Osteocyte (in vitro differentiated cells): ENCODE measurements at regions not wholly inside any gene's neighbourhood (a gene's known extent, or its start where the extent isn't known, plus 50 kb on each side); places are given as distances from the start of the nearest gene placed in this dataset.

Source experiments
- DNase-seq: peaks from one replicate; pipeline ENCODE4 v3.0.0; 2021; ENCODE audit warnings: mixed read lengths; ENCODE audit not compliant: unreplicated experiment; ENCODE audit errors: extremely low spot score
- H3K27ac Mint-ChIP-seq: one replicate; pipeline ENCODE4 v1.8.0; 2021; ENCODE audit warnings: mild to moderate bottlenecking, mixed read lengths; ENCODE audit not compliant: unreplicated experiment
- H3K27me3 Mint-ChIP-seq: one replicate; pipeline ENCODE4 v1.8.0; 2021; ENCODE audit warnings: mixed read lengths; ENCODE audit not compliant: unreplicated experiment
- H3K36me3 Mint-ChIP-seq: one replicate; pipeline ENCODE4 v1.8.0; 2021; ENCODE audit warnings: mixed read lengths; ENCODE audit not compliant: unreplicated experiment
- H3K4me1 Mint-ChIP-seq: one replicate; pipeline ENCODE4 v1.8.0; 2021; ENCODE audit warnings: mixed read lengths; ENCODE audit not compliant: unreplicated experiment
- H3K4me3 Mint-ChIP-seq: one replicate; pipeline ENCODE4 v1.8.0; 2021; ENCODE audit warnings: mild to moderate bottlenecking, moderate library complexity, mixed read lengths; ENCODE audit not compliant: unreplicated experiment
- H3K9me3 Mint-ChIP-seq: one replicate; pipeline ENCODE4 v1.8.0; 2021; ENCODE audit warnings: mixed read lengths; ENCODE audit not compliant: unreplicated experiment
- CTCF ChIP-seq: fragments of 200-600 bp; sonication (generic); IDR thresholded peaks from 2 replicates; pipeline ENCODE4 v1.5.0; 2021; ENCODE audit warnings: antibody characterized with exemption, mild to moderate bottlenecking, moderate library complexity

- Mint-ChIP-seq H3K36me3 (no peaks in the 10 kb centered on the region), H3K4me1 (no peaks in the 10 kb centered on the region), H3K4me3 (no peak overlapping the region), H3K27me3 (peaks cover 5% of the 10 kb centered on the region), H3K9me3 (no peaks in the 10 kb centered on the region), H3K27ac (no peak overlapping the region)
- no peak for DNase-seq
- no peak for TF ChIP-seq CTCF
These were observed 450.6 kb upstream of the RASGEF1B start for GRCh38 chr4:81922313-81922712.

- no peak for TF ChIP-seq CTCF
- H3K9me3 Mint-ChIP-seq: no peaks in the 10 kb centered on the region
- H3K36me3 Mint-ChIP-seq: no peaks in the 10 kb centered on the region
- H3K27ac Mint-ChIP-seq: no peak overlapping the region
- H3K4me3 Mint-ChIP-seq: no peak overlapping the region
- H3K27me3 Mint-ChIP-seq: peaks cover 5% of the 10 kb centered on the region
- no peaks in the 10 kb centered on the region for H3K4me1 Mint-ChIP-seq
- no peak for DNase-seq
These were observed 450.0 kb upstream of the RASGEF1B start for GRCh38 chr4:81921751-81922159.

GRCh38 chr4:81919810-81920209 is 448.1 kb upstream of the RASGEF1B start:
- DNase-seq: no peak
- Mint-ChIP-seq H3K27me3 (peaks cover 8% of the 10 kb centered on the region), H3K4me1 (no peaks in the 10 kb centered on the region), H3K9me3 (no peaks in the 10 kb centered on the region), H3K27ac (no peak overlapping the region), H3K36me3 (no peaks in the 10 kb centered on the region), H3K4me3 (no peak overlapping the region)
- TF ChIP-seq CTCF: no peak

- no peak overlapping the region for H3K27ac Mint-ChIP-seq
- H3K4me1 Mint-ChIP-seq: no peaks in the 10 kb centered on the region
- H3K36me3 Mint-ChIP-seq: no peaks in the 10 kb centered on the region
- peaks cover 8% of the 10 kb centered on the region for H3K27me3 Mint-ChIP-seq
- no peaks in the 10 kb centered on the region for H3K9me3 Mint-ChIP-seq
- DNase-seq: no peak
- TF ChIP-seq CTCF: no peak
- H3K4me3 Mint-ChIP-seq: no peak overlapping the region
These were observed 447.5 kb upstream of the RASGEF1B start for GRCh38 chr4:81919223-81919622.

GRCh38 chr4:81915430-81915829 is 443.7 kb upstream of the RASGEF1B start:
- Mint-ChIP-seq H3K27me3 (peaks cover 4% of the 10 kb centered on the region), H3K4me1 (no peaks in the 10 kb centered on the region), H3K27ac (no peak overlapping the region), H3K36me3 (no peaks in the 10 kb centered on the region), H3K4me3 (no peak overlapping the region), H3K9me3 (no peaks in the 10 kb centered on the region)
- TF ChIP-seq CTCF: no peak
- DNase-seq: no peak
